Kidney capillary endothelial cell (primary cell): ENCODE measurements at regions not wholly inside any gene's neighbourhood (a gene's known extent, or its start where the extent isn't known, plus 50 kb on each side); places are given as distances from the start of the nearest gene placed in this dataset.

Experiments
- DNase-seq: peaks from one replicate; pipeline ENCODE4 v3.0.0-alpha.2; 2018; ENCODE audit warnings: low spot score

- DNase-seq: no peak
Measured at GRCh38 chr6:1122083-1122482, 189.8 kb upstream of the FOXQ1 start.

DNA sequence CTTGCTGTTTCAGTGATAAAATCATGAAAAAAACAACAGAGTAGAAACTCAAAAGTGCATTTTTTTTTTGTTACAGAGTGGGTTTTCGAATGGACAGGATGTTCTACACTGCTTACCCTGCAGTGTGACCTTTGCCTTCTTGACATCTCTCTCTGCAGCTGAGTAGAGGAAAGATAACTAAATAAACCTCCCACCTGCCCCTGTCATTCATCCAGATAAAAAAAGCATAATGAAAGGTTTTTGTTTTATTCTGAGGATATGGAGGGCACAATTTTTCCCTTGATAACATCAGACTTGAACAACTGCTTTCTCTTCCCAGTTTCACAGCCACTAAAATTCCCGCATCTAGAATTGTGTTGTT is 193.6 kb upstream of the FOXQ1 start:
- no peak for DNase-seq

- DNase-seq: no peak
Measured at GRCh38 chr6:1117530-1118286, 194.2 kb upstream of the FOXQ1 start.

GRCh38 chr6:1116149-1116548 is 195.7 kb upstream of the FOXQ1 start:
- DNase-seq: no peak

DNA sequence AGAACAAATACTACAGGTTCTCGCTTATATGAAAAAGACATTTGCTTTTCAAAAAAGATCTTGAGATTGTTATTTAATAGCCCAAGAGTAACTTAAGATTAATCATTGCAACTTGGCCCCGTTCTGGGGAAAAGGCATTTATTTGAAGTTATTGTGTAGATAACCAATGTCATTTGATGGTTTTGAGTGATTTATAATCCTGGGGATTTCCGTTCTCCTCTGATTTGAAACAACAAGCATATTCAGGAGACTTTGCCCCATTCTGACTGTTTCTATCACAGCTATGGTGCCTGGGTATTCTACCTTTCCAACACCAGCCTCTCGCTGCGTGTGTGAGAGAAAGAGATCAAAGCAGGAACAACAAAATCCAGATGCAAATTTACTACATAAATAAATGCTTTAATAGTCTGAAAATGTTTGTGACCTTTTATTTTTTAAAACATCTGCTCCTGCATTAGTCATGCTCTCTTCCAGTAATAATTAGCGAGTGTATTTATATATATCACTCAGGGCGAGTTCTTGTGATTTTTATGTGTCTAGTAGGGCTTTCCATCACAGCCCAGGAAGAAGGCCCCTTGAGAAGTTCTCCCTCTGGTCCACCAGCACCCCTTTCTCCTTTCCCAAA is 197.9 kb upstream of the FOXQ1 start:
- no peak for DNase-seq

DNA sequence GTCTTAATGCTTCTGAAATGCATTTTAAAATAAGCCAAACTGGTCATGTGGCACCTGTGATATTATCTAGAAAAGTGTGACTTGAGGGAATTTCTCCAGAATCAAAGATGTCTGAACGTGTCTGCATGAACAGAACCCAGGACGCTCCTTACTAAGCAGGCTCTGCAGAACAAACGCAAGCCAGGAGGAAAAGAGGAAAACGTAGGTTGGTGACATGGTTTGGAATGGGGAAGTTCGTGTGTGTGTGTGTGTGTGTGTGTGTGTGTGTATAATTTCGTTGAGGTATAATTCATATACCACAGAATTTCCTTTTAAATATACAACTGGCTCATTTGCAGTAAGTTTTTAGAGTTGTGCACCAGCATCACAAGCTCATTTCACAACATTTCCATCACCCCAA is 200.5 kb upstream of the FOXQ1 start:
- DNase-seq: no peak

DNA sequence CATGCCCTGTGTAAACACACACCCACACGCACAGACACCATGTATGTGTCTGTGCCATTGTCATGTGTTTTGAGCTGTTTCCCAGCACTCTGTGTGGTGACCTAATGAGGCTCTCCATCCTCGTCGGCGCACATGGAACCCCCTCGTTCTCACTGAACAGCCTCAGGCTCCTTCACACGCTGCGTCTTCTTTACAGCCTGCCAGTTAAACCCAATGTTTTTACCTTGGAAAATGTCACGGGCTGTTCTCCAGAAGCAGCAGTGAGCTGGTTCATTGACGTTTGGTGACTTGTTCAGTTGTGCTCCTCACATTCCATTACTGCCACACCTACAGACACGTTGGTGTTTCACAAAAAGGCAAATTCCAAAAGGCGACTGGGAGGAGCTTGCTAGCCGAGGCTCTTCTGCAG is 201.0 kb upstream of the FOXQ1 start:
- DNase-seq: no peak

- no peak for DNase-seq
Measured at GRCh38 chr6:1110164-1110563, 201.7 kb upstream of the FOXQ1 start.

DNA sequence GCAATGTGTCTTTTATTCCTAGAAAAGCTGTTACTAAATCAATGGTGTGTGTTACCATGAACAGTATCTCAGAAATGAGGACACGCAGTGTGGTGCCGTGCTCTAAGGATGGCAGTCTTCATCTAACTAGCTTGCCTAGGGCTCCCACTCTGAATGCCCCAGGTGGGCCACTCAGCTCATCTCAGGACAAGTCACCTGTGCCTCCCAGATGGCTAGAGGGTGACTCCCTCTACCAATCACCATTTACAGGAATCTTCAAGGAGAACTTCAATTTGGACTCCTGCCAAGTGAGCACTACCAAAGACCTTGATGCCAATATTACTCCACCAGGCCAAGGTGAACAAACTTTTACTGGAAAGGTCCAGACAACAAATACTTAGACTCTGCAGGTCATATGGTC is 202.8 kb upstream of the FOXQ1 start:
- no peak for DNase-seq

DNA sequence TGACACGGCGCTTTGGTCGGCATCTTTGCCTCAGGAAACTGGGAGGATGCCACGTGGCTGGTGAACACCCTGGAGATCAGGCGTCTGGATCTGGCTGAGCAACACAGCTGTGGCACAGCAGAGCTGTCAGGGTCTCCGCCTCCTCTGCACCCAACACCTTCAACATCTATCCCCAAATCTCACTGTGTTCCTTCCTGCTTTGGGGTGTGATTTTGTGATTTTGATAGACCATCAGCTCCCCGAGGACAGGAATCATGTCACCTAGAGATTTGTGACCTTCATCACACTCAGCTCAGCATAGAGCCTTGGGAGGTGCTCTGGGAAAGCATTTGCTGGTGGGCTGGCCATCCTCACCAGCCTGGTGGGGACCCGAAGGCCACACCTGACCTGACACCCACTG is 203.7 kb upstream of the FOXQ1 start:
- no peak for DNase-seq

DNA sequence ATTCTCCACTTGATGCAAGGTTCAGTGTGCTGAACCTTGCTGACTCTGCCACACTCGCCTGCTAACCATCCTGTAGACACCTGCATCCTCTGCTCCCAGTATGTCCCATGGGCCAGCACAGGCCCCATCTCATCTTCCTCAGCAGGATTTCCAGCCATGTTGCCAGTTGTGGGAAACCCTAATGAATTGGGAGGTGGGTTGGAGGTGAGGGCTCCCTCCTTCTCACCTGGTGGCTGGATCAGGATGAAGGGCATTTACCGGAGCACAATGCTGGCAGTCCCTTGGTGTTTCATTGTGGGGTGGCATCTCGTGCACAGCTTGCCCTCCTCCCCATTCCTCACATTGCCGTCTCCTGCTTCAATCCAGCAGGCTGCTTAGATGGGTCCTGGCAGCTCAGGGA is 204.3 kb upstream of the FOXQ1 start:
- no peak for DNase-seq

GRCh38 chr6:1105833-1106400 is 206.0 kb upstream of the FOXQ1 start:
- no peak for DNase-seq

- DNase-seq: no peak
Measured at GRCh38 chr6:1104988-1105670, 206.8 kb upstream of the FOXQ1 start.

- no peak for DNase-seq
Measured at GRCh38 chr6:1103945-1104623, 207.8 kb upstream of the FOXQ1 start.

- no peak for DNase-seq
Measured at GRCh38 chr6:1103021-1103420, 208.9 kb upstream of the FOXQ1 start.

GRCh38 chr6:1100269-1100668 is 211.6 kb upstream of the FOXQ1 start:
- no peak for DNase-seq

DNA sequence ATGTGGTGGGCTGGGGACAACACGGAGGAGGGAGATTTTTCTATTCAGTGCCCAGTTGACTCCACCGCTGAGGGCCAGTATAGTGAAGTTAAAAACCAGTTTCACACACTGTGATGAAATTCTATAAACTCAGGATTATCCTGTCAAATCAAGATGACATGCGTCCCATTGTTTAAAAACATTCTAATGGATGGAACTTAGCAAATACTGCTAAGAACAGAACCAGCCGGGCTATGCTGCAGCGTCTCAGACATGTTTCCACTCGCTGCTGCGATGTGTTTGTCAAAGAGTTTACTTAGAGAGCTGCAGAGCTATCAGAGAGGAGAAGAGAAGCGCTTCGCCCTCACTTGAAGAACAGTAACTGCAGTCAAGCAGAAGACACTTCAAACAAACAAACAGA is 212.6 kb upstream of the FOXQ1 start:
- DNase-seq: no peak

DNA sequence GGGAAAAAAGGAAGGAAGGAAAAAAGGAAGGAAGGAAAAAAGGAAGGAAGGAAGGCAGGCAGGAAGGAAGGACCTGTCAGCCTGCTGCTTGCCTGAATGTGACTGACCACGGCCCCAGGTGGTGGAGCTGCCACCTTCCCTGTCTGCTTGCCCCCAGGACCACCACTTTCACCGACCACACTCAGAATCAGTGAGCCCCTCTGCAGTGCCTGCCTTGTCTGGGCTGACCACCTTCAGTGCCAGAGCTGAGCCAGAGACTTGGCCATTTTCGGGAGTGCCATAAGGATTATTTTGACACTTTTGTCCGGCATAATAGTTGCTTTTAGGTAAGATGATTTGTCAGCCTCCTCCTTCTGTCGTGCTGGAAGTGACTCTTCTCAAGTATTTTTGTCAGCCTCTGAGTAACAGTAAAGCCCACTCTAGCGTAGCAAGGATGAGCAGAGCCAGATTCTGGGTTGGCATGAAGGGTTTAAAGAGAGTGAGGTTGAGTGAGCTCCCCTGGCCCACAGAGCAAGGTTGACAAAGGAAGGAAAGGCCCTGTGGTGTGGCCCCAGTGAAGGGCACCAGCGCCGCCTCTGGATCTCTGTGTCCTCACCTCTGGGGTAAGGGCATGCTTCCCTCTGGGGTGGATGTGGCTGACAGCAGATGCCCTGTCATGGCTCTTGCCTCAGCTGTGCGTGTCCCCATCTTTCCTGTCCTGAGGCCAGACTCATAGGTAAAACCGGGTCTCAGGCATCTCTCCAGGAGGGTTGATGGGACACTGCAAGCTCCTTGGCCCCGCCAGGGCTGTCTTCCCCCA is 214.7 kb upstream of the FOXQ1 start:
- no peak for DNase-seq

DNA sequence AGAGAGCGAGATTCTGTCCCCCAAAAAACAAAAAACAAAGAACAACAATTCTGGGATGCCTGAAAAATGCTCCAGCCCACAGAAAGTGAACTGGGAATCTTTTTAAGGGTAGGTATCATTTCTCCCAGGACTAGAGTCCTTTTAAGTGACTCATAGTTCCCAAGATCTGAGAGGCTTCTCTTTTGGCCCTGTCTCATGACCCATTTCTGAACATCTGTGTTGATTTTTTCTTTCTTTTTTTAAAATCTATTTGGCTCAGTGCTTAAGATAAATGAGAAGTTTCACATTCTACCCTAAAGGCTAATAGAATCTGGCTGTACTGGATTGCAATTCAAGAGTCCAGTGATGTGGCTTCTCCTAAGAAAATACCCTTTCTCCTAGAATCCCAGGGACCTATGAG is 217.6 kb upstream of the FOXQ1 start:
- no peak for DNase-seq

- no peak for DNase-seq
Measured at GRCh38 chr6:1091900-1092299, 220.0 kb upstream of the FOXQ1 start.

DNA sequence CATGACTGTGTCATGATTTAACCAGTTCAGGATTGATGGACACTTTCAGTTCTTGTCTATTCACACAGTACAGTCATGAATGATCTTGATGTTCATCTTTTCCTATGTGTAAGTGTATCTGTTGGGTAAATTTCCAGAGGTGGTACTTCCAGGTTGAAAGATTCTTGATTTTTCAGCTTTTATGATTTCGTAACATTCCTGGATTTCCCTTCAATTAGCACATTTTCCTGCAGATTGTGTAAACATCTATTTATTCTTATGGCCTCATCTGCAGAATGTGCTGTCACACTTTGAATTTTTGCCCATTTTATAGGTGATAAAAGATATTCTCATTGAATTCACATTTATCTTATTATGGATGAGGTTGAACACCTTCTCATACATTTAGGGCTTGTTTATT is 222.0 kb upstream of the FOXQ1 start:
- DNase-seq: no peak

GRCh38 chr6:1088492-1089001 is 223.4 kb upstream of the FOXQ1 start:
- DNase-seq: no peak
